ENCODE measurements at regions not wholly inside any gene's neighbourhood (a gene's known extent, or its start where the extent isn't known, plus 50 kb on each side); places are given as distances from the start of the nearest gene placed in this dataset.

DNA sequence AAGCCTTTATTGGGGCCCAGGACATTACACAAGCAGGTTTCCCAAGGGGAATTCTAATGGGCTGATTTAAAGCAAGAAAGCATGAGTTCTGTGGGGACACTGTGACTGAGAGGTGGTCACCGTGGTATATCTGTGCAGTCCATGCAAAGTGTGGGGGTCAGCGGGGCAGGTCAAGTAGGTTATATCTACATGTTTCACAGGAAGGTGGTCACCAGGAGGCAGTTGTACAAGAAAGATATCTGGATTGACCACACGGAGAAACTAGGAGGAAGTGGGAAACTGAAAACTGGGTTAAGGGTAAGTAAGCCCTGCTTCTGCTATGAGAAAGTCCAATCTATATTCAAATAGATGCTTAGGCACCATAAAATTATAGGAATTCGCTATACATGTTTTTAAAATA, 77.8 kb upstream of the CNOT2 start:
- DNase-seq = no peak

DNA sequence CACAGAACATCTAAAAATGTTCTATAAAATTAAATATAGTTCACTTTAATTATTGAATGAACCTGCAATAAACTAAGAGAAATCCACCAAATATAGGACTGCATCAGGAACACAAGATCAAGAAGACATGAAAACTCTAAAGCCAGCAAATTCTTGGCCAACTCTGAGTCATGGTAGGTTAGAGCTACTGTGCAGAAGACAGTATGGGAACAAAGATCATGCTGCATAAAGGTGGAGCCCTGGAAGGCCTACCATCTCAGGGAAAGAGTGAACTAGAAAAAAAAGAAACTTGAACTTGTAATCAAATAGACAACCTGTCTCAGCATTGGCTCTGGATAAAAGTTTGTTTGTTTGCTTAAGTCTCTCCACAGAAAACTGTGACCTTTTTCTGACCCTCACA, 66.9 kb upstream of the CNOT2 start:
- no peak for DNase-seq

DNA sequence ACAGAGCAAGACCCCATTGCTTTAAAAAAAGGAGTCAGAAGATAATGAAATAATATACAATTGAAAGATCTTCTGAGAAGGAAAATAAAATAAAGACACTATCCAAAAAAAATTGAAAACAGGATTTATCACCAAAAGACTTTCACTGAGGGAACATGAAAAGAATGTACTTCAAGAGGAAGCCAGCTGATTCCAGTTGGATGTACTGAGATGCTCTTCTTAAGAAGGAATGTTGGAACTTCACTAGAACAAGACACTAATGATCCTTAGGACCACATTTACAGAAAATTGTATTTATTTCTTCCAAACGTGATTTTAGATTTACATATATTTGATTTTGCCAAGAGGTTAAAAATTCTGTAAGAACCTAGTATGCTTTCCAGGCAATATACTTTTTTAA, 65.6 kb upstream of the CNOT2 start:
- no peak for DNase-seq

DNA sequence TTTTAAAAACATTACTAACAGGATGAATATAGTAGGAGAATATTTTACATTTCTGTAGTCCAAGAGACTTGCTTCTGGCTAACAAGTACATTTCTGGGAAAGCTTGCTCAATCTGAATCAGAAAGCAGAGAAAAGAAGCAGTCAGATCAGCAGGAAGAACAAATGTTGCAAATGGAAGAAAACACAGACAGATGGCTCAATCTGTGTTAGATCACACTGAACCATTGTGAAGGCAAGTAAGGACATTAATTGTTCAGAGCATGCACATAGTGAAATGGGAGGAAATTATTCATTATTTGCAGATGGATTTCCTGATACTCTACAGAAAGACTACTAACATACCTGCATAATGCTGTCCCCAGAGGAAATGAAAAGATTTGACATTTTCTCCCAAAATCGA, 65.2 kb upstream of the CNOT2 start:
- DNase-seq = no peak

DNA sequence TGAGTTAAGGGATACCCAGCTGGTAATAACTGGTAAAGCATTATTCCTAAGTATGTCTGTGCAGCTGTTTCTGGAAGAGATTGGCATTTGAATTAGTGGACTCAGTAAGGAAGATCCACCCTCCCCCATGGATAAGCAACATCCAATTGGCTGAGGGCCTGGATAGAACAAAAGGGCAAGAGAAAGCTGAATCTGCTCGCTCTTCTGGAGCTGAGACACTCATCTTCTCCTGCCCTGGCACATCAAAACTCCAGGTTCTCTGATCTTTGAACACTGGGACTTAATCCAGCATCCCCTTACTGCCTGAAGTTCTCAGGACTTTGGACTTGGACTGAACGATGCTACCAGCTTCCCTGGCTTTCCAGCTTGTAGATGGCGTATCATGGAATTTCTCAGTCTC, 63.1 kb upstream of the CNOT2 start:
- DNase-seq = no peak

DNA sequence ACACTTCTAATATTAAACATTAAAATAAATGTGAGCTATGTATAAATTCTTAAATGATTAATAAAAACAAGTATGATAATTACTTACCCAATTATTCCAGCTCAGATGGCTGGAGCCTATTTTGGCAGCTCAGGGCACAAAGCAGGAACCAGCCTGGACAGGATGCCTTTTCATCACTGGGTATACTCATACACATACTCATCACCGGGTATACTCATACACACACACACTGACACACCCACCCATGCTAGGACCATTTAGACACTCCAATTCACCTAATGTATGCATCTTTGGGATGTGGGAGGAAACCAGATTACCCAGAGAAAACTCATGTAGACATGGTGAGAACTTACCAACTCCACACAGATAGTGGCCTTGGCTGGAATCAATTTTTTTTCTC, 57.9 kb upstream of the CNOT2 start:
- no peak for DNase-seq

DNA sequence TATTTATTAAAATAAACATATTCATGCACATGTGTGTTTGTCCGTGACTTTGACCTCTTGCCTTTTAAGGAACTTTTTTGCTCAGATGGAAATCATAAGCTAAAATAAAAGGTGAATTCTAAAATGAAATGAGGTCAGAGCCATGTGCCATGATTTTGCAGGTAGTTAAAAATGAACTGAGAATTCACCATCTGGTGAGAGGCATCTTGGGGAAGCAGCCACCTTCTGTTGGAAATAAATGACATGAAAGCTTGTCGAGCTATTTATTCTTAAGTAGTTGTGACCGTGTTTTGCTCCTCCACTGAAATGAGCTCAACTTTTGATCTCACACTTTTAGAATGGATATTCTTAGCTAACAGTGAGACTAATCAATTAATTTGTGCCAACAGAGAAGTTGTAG, 56.8 kb upstream of the CNOT2 start:
- DNase-seq = no peak

DNA sequence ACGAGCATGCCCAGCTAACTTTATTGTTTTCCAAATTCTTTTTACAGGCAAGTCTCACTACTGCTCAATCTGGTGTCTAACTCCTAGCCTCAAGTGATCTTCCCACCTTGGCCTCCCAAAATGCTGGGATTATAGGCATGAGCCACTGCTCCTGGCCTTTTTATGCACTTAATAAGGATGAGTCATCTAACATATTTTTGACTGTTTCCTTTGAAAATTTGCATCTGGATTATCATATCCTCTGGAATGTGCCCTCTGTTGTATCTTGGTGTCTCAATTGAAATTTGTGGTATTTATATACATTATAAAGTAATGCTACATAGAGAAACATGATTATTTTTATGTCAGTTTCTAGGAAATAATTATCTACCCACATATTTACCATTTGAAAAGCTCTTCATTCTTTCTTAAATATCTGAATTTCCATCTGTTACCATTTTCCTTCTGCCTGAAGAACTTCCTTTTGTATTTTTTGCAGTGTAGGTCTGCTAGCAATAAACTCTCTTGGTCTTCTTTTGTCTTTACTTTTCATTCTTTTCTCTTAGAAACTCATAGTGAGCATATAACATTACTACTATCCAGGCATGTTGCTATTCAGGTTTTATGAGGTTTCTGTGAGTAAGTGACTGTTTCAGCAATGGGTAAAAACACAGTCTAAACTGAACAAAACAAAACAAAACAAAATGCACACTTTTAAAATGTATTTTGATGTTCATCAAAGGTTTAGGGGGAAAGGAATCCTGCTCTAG, 52.8 kb upstream of the CNOT2 start:
- no peak for DNase-seq

Measured in CD4-positive, alpha-beta T cell treated with Interleukin-10 for 1 hour (primary cell).